ENCODE measurements at regions not wholly inside any gene's neighbourhood (a gene's known extent, or its start where the extent isn't known, plus 50 kb on each side); places are given as distances from the start of the nearest gene placed in this dataset.

GRCh38 chr18:7288544-7288943, 57.7 kb downstream of the LRRC30 start:
- no peaks in the 10 kb centered on the region for H3K4me1 ChIP-seq (replicated peaks)
- H3K9me3 ChIP-seq (replicated peaks): no peaks in the 10 kb centered on the region
- no peak overlapping the region for H3K27ac ChIP-seq
- no peak overlapping the region for H3K4me3 ChIP-seq
- DNase-seq (ENCODE audit: low read depth in 1 of 2, low spot score in 2 of 2): no peak
- H3K27me3 ChIP-seq (replicated peaks): no peaks in the 10 kb centered on the region
- H3K36me3 ChIP-seq: no peaks in the 10 kb centered on the region

- Histone ChIP-seq H3K4me1 (replicated peaks) (no peaks in the 10 kb centered on the region), H3K4me3 (no peak overlapping the region)
Observed at GRCh38 chr18:7290077-7290476, 59.2 kb downstream of the LRRC30 start.

GRCh38 chr18:7291046-7291445, 60.2 kb downstream of the LRRC30 start:
- H3K4me3 ChIP-seq: no peak overlapping the region
- H3K9me3 ChIP-seq (replicated peaks): no peaks in the 10 kb centered on the region
- no peak for DNase-seq (ENCODE audit: low read depth in 1 of 2, low spot score in 2 of 2)
- H3K27ac ChIP-seq: no peak overlapping the region
- H3K27me3 ChIP-seq (replicated peaks): no peaks in the 10 kb centered on the region
- H3K36me3 ChIP-seq: no peaks in the 10 kb centered on the region
- H3K4me1 ChIP-seq (replicated peaks): no peaks in the 10 kb centered on the region

More at GRCh38 chr18:7290077-7290476, 59.2 kb downstream of the LRRC30 start:
- H3K9me3 ChIP-seq (replicated peaks): no peaks in the 10 kb centered on the region
- DNase-seq (ENCODE audit: low read depth in 1 of 2, low spot score in 2 of 2): no peak
- no peaks in the 10 kb centered on the region for H3K27me3 ChIP-seq (replicated peaks)
- H3K36me3 ChIP-seq: no peaks in the 10 kb centered on the region
- no peak overlapping the region for H3K27ac ChIP-seq

GRCh38 chr18:7298149-7298548, 67.3 kb downstream of the LRRC30 start:
- H3K27me3 ChIP-seq (replicated peaks): no peaks in the 10 kb centered on the region
- no peak overlapping the region for H3K27ac ChIP-seq
- H3K9me3 ChIP-seq (replicated peaks): no peaks in the 10 kb centered on the region
- no peaks in the 10 kb centered on the region for H3K4me1 ChIP-seq (replicated peaks)
- no peak for DNase-seq (ENCODE audit: low read depth in 1 of 2, low spot score in 2 of 2)
- H3K36me3 ChIP-seq: no peaks in the 10 kb centered on the region
- no peak overlapping the region for H3K4me3 ChIP-seq

GRCh38 chr18:7301094-7301493, 70.2 kb downstream of the LRRC30 start:
- no peak for DNase-seq (ENCODE audit: low read depth in 1 of 2, low spot score in 2 of 2)
- H3K4me3 ChIP-seq: no peak overlapping the region
- H3K9me3 ChIP-seq (replicated peaks): no peaks in the 10 kb centered on the region
- H3K27me3 ChIP-seq (replicated peaks): no peaks in the 10 kb centered on the region
- H3K27ac ChIP-seq: no peak overlapping the region
- no peaks in the 10 kb centered on the region for H3K36me3 ChIP-seq
- no peaks in the 10 kb centered on the region for H3K4me1 ChIP-seq (replicated peaks)

GRCh38 chr18:7303316-7304060, 72.6 kb downstream of the LRRC30 start:
- H3K27me3 ChIP-seq (replicated peaks): no peaks in the 10 kb centered on the region
- H3K4me1 ChIP-seq (replicated peaks): no peaks in the 10 kb centered on the region
- H3K36me3 ChIP-seq: no peaks in the 10 kb centered on the region
- no peak for DNase-seq (ENCODE audit: low read depth in 1 of 2, low spot score in 2 of 2)
- H3K4me3 ChIP-seq: no peak overlapping the region
- no peaks in the 10 kb centered on the region for H3K9me3 ChIP-seq (replicated peaks)
- no peak overlapping the region for H3K27ac ChIP-seq

- H3K36me3 ChIP-seq: no peaks in the 10 kb centered on the region
- H3K9me3 ChIP-seq (replicated peaks): no peaks in the 10 kb centered on the region
- no peak overlapping the region for H3K27ac ChIP-seq
- no peak for DNase-seq (ENCODE audit: low read depth in 1 of 2, low spot score in 2 of 2)
- H3K4me3 ChIP-seq: no peak overlapping the region
- no peaks in the 10 kb centered on the region for H3K27me3 ChIP-seq (replicated peaks)
- H3K4me1 ChIP-seq (replicated peaks): no peaks in the 10 kb centered on the region
Observed at GRCh38 chr18:7304061-7304370, 73.1 kb downstream of the LRRC30 start.

GRCh38 chr18:7305416-7305815, 74.5 kb downstream of the LRRC30 start:
- no peaks in the 10 kb centered on the region for H3K4me1 ChIP-seq (replicated peaks)
- no peaks in the 10 kb centered on the region for H3K36me3 ChIP-seq
- no peak overlapping the region for H3K4me3 ChIP-seq

GRCh38 chr18:7307030-7307429, 76.1 kb downstream of the LRRC30 start:
- Histone ChIP-seq H3K4me3 (no peak overlapping the region), H3K27me3 (replicated peaks) (no peaks in the 10 kb centered on the region; the same call in 1 of the 2 replicates), H3K4me1 (replicated peaks) (no peaks in the 10 kb centered on the region), H3K27ac (no peak overlapping the region), H3K9me3 (replicated peaks) (no peaks in the 10 kb centered on the region), H3K36me3 (no peaks in the 10 kb centered on the region)
- no peak for DNase-seq (ENCODE audit: low read depth in 1 of 2, low spot score in 2 of 2)

More at GRCh38 chr18:7305416-7305815, 74.5 kb downstream of the LRRC30 start:
- H3K9me3 ChIP-seq (replicated peaks): no peaks in the 10 kb centered on the region
- H3K27me3 ChIP-seq (replicated peaks): no peaks in the 10 kb centered on the region
- H3K27ac ChIP-seq: no peak overlapping the region
- DNase-seq (ENCODE audit: low read depth in 1 of 2, low spot score in 2 of 2): no peak

- H3K9me3 ChIP-seq (replicated peaks): no peaks in the 10 kb centered on the region
- H3K27ac ChIP-seq: no peak overlapping the region
- no peaks in the 10 kb centered on the region; the same call in 1 of the 2 replicates for H3K27me3 ChIP-seq (replicated peaks)
- H3K4me1 ChIP-seq (replicated peaks): no peaks in the 10 kb centered on the region
- no peak for DNase-seq (ENCODE audit: low read depth in 1 of 2, low spot score in 2 of 2)
- no peaks in the 10 kb centered on the region for H3K36me3 ChIP-seq
- no peak overlapping the region for H3K4me3 ChIP-seq
Observed at GRCh38 chr18:7307526-7307925, 76.6 kb downstream of the LRRC30 start.

- Histone ChIP-seq H3K27ac (no peak overlapping the region), H3K4me3 (no peak overlapping the region), H3K9me3 (replicated peaks) (no peaks in the 10 kb centered on the region), H3K36me3 (no peaks in the 10 kb centered on the region), H3K27me3 (replicated peaks) (no peaks in the 10 kb centered on the region), H3K4me1 (replicated peaks) (no peaks in the 10 kb centered on the region)
- no peak for DNase-seq (ENCODE audit: low read depth in 1 of 2, low spot score in 2 of 2)
Observed at GRCh38 chr18:7317804-7318231, 86.9 kb downstream of the LRRC30 start.

- no peak for DNase-seq (ENCODE audit: low read depth in 1 of 2, low spot score in 2 of 2)
- Histone ChIP-seq H3K9me3 (replicated peaks) (no peaks in the 10 kb centered on the region), H3K36me3 (no peaks in the 10 kb centered on the region), H3K4me1 (replicated peaks) (no peaks in the 10 kb centered on the region), H3K27ac (no peak overlapping the region), H3K4me3 (no peak overlapping the region), H3K27me3 (replicated peaks) (peaks cover 6% of the 10 kb centered on the region; the same call in 1 of the 2 replicates)
Observed at GRCh38 chr18:7319161-7319560, 88.3 kb downstream of the LRRC30 start.

GRCh38 chr18:7321831-7322230, 90.9 kb downstream of the LRRC30 start:
- peaks cover 6% of the 10 kb centered on the region; the same call in 1 of the 2 replicates for H3K27me3 ChIP-seq (replicated peaks)
- H3K9me3 ChIP-seq (replicated peaks): no peaks in the 10 kb centered on the region
- no peaks in the 10 kb centered on the region for H3K4me1 ChIP-seq (replicated peaks)
- no peak overlapping the region for H3K27ac ChIP-seq
- no peaks in the 10 kb centered on the region for H3K36me3 ChIP-seq
- no peak overlapping the region for H3K4me3 ChIP-seq
- no peak for DNase-seq (ENCODE audit: low read depth in 1 of 2, low spot score in 2 of 2)

GRCh38 chr18:7322817-7323485, 92.1 kb downstream of the LRRC30 start:
- Histone ChIP-seq H3K27me3 (replicated peaks) (peaks cover 6% of the 10 kb centered on the region; the same call in 1 of the 2 replicates), H3K4me3 (no peak overlapping the region), H3K4me1 (replicated peaks) (no peaks in the 10 kb centered on the region), H3K9me3 (replicated peaks) (no peaks in the 10 kb centered on the region), H3K36me3 (no peaks in the 10 kb centered on the region), H3K27ac (no peak overlapping the region)
- DNase-seq (ENCODE audit: low read depth in 1 of 2, low spot score in 2 of 2): no peak
